CD4-positive, alpha-beta T cell treated with Interferon alpha-2 for 1 hour (primary cell): ENCODE measurements at regions not wholly inside any gene's neighbourhood (a gene's known extent, or its start where the extent isn't known, plus 50 kb on each side); places are given as distances from the start of the nearest gene placed in this dataset.

ENCODE experiments used
- DNase-seq, 2 donors: peaks; one replicate each; pipeline ENCODE4 v3.0.0-alpha.2; 2020 to 2022

DNA sequence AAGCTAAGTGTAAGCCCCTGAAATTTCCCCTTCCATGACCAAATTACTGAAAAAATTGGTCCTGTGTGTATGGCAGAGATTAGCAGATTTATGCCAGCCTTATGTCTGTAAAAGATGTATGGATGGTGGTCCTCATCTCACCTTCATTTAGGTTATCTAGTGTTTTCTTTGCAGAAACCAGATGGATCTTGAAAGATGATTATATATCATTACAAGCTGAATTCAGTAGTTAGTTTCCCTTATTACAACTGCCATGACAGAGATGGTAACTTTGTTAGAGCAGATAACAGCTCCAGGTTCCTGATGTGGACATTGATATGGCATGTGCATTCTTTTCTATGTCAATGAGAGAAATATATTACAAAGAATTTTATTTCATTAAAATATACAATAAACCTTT is 1403.2 kb upstream of the CDH6 start:
- DNase-seq = no peak

- no peak for DNase-seq
Observed at GRCh38 chr5:29780401-29780800, 1413.1 kb upstream of the CDH6 start.

DNA sequence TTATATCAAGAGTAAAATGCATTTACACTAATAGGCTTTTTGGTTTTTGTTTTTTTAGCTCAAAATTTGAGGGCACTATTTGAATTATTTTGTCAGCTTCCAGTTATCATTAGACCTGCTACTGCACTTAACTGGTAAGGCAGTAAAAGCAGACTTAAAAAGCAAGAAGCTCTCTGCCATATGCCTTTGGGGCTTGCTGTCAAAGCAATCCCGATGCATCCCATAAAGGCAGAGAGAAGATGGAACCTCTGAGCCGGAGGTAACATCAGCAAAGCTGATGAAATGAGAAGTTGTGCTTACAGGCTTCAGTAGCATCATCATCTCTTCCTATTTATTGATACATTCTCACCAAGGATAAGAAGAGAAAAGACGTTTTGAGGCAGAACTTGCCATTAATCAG is 1414.3 kb upstream of the CDH6 start:
- DNase-seq = no peak

DNA sequence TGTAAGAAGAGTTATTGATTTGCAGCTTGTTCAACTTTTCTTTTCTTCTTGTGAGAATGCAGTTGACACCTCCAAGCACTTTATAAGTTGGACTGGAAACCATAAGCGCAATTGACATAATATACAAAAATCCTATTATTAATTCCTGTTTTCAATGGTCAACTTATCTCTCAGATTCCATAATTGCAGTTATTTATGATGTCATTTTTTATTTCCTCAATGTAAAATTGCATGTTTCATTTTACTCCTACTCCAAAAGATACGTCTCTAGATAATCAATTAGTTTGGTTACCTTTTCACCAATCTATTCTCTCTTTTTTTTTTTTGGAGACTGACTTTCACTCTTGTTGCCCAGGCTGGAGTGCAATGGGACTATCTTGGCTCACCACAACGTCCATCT is 1416.1 kb upstream of the CDH6 start:
- no peak for DNase-seq

- no peak for DNase-seq
Observed at GRCh38 chr5:29770936-29771335, 1422.5 kb upstream of the CDH6 start.

DNA sequence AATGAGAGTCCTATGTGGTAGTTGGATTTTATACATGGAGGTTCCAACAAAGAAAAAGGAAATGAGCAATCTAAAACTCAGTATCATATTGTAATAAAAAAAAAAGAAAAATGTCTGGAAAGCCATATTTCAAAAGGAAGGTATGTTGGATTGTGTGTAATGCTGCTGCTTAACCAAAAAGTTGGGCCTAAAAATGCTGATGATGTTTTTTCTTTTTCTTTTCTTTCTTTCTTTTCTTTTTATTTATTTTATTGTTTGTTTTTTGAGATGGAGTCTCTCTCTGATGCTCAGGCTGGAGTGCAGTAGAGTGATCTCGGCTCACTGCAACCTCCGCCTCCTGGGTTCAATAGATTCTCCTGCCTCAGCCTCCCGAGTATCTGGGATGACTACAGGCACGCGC is 1424.0 kb upstream of the CDH6 start:
- no peak for DNase-seq

DNA sequence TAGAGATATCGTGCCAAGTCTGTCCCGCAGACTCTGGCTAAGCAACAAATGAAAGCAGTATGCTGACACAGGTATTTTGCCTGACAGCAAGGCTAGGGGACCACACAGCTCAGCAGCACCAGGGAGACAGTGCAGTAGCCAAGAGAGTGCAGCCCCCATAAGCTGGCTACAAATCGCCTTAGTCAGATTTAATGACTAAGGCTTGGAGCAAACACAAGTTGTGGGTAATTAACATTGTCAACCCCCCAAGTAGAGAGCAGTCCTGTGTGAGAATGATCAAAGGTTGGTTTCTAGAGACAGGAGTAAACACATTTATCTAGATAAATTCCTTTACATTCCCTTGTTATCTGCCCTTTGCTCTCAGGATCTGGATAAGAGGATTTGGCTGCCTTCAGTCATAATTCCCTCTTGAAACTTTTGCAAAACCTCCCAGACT is 1434.5 kb upstream of the CDH6 start:
- DNase-seq = no peak

GRCh38 chr5:29750453-29750852 is 1443.0 kb upstream of the CDH6 start:
- DNase-seq = no peak

DNA sequence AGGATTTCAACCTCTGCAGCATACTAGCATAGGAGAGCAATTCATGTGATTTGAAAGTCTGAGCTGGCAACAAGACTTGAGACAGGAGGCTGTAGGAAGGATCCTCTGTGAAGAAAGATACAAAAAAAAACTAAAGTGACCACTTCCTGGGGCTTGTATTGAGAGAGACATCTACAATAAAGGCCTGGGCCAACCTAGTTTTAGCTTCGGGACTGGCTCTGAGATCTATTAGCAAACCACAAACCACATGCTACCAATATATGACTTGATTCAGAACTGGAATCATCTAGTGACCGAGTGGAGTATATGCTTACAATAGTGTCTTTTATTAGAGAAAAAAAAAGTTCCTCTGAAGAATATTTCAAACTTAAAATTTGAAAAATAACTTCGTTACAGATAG is 1448.9 kb upstream of the CDH6 start:
- DNase-seq = no peak

DNA sequence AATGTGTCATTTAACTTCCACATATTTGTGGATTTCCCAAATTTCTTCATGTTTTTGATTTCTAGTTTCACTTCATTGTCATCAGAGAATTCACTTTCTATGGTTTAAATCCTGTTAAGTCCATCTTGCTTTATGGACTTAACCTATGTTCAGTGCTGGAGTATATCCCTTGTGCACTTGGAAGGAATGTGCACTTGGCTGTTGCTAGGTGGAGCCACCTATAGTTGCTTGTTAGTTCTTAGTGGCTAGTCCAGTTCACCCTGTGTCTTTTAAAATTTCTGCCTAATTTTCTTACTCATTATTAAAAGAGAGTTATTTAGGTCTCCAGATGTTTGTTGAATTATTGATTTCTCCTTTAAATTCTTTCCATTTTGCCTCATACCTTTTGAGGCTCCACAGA is 1472.5 kb upstream of the CDH6 start:
- no peak for DNase-seq

- DNase-seq = no peak
Observed at GRCh38 chr5:29719171-29719570, 1474.3 kb upstream of the CDH6 start.

DNA sequence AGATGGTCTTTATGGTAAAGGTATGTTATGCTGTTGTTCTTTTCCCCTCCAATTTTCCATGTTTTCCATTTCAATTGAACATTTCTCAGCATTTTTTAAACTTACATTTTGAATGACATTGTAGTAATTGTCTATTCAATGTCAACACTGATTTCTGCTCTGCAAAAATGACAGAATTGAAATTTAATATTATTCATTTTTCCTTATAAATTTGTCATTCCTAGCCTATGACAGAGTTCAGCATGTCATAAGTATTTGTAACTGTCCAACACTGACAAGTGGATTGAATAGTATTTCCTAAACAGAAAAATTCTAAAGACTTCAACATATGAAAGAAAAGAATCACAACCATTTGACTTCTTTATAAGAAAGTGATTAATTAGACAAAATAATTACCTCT is 1478.3 kb upstream of the CDH6 start:
- no peak for DNase-seq

- no peak for DNase-seq
Observed at GRCh38 chr5:29702875-29703274, 1490.6 kb upstream of the CDH6 start.

DNA sequence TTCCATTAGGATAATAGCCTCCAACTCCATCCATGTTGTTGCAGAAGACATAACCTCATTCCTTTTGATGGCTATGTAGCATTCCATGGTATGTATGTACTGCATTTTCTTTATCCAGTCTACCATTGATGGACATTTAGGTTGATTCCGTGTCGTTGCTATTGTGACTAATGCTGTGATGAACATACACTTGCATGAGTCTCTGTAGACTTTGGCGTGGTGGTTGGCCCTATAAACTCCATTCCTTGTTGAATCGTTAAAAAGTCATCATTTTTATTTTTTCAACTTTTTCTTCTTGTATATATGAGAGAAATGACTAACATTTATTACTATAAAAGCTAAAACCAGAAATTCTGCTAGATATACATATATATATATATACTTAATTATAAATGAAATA is 1491.9 kb upstream of the CDH6 start:
- DNase-seq = no peak

GRCh38 chr5:29697785-29698414 is 1495.6 kb upstream of the CDH6 start:
- no peak for DNase-seq

DNA sequence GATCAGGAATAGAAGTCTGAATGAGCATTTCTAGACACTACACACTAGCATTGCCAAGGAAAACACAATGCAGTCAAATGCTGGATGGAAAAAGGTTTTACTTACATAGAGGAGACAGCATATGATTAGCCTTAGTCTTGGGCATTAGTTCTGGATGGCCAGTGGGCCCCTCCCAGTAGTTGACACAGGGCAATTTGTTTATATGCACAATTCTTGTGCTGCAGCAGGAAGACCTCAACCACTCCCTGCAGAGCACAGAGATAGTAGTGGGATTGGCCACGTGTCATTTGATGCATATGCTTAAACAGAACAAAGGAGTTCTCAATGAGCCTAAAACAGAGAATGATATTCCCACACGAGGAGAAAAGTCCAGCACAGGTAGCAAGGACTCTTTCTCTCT is 1496.2 kb upstream of the CDH6 start:
- no peak for DNase-seq

- no peak for DNase-seq
Observed at GRCh38 chr5:29672678-29673077, 1520.8 kb upstream of the CDH6 start.

DNA sequence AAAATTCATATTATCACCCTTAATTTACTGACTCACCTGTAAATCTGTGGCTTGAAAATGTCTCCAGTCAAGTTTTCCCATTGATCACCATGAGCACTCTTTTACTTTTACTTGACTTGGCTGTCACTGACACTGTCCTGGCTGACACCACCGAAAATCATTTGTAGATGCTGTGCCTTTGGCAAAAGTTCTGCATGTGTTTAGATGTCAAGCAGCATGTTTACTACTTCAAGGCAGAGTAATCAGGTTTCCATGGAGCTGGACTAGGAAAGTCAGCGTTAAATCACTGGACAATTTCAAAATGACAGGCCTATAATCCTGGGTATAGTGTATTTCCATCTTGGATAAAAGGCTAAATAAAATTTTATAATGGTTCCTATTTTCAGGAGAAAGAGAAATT is 1530.6 kb upstream of the CDH6 start:
- DNase-seq = no peak

GRCh38 chr5:29654954-29655353 is 1538.5 kb upstream of the CDH6 start:
- no peak for DNase-seq

DNA sequence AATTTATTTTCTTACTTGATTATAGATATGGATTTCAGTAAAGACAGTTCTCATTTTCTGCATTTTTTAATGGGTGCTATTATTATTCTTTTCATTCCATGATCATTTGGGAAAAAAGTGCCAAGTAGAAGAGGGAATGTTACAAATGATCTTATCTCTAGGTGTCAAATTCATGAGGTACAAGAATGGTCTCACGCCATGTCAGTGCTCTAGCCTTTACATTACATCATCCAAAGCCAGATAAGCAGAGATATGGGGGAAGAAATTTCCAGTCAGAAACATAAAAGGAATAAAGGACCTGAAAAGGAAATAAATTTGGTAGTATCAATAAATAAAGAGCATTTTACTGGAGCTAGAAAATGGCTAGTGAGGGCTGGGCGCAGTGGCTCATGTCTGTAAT is 1544.2 kb upstream of the CDH6 start:
- DNase-seq = no peak

DNA sequence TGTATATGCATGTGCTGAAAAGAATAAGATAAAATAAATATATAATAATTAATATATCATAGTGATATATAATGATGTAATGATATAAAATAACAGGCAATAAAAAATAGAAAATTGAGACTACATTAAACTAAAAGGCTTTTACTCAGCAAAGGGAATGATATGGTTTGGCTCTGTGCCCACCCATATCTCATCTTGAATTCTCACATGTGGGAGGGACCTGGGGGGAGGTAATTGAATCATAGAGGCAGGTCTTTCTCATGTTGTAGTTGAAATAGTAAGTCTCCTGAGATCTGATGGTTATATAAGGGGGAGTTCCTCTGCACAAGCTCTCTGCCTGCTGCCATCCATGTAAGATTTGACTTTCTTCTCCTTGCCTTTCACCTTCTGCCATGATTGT is 1550.9 kb upstream of the CDH6 start:
- DNase-seq = no peak

DNA sequence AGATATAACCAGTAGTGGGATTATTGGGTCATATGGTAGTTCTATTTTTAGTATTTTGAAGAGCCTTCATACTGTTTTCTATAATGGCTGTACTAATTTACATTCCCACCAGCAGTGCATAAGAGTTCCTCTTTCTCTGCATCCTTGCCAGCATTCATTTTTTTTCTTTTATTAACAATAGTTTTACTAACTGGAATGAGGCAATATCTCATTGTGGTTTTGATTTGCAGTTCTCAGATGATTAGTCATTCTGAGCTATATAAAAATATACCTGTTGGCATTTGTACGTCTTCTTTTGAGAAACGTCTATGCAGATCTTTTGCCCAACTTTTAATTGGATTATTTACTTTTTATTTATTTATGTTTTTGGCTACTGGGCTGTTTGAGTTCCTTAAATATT is 1579.3 kb upstream of the CDH6 start:
- DNase-seq = no peak

DNA sequence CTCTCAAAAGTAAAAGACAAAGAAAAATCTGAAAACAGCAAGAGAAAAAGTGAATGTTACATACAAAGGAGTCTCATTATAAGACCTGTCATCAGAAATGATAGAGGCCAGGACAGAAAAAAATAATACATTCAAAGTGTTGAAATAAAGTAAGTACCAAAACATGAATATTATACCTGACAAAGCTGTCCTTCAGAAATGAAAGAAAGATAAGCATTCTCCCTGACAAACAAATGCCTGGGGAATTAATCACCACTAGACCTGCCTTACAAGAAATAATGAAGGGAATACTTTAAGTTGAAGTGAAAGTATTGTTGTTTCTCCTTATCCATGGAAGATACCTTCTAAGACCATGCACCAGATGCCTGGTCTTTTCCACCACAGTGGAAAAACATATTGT is 1605.2 kb upstream of the CDH6 start:
- DNase-seq = no peak

DNA sequence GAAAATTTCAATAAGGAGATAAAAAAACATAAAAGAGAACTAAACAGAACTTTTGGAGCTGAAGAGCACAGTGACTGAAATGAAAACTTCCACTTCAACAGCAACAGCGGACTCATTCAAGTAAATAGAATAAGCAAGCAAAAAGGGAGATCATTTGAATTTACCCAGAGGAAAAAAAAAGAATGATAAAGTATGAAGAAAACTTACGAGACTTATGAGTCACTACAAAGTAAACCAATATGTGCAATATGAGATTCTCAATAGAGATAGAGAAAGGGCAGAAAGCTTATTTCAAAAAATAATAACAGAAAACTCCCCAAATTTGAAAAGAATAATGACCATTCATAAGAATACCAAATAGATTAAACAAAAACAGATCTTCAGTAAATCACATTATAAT is 1605.7 kb upstream of the CDH6 start:
- no peak for DNase-seq

GRCh38 chr5:29568028-29568427 is 1625.5 kb upstream of the CDH6 start:
- DNase-seq = no peak

- DNase-seq = no peak
Observed at GRCh38 chr5:29561564-29561963, 1631.9 kb upstream of the CDH6 start.
